Stimulated activated CD4-positive, alpha-beta T cell treated with anti-CD3 and anti-CD28 coated beads, Interleukin-1b, Interleukin-23, amount 100 ng/mL, for 48 hours (primary cell): ENCODE measurements at regions not wholly inside any gene's neighbourhood (a gene's known extent, or its start where the extent isn't known, plus 50 kb on each side); places are given as distances from the start of the nearest gene placed in this dataset.
"Not testable (repeated sequence)": the region's sequence is repeated elsewhere in the genome, so short reads cannot be mapped to it uniquely, and the experiment has no call there.

ENCODE experiments used
- DNase-seq: peaks from one replicate; pipeline ENCODE4 v3.0.0-alpha.2; 2020

- no peak for DNase-seq
Observed at GRCh38 chr3:18119866-18120265, 305.3 kb downstream of the SATB1 start.

- no peak for DNase-seq
Observed at GRCh38 chr3:18114894-18115293, 310.2 kb downstream of the SATB1 start.

GRCh38 chr3:18113417-18113816, 311.7 kb downstream of the SATB1 start:
- DNase-seq: no peak

- no peak for DNase-seq
Observed at GRCh38 chr3:18112674-18113375, 312.3 kb downstream of the SATB1 start.

- DNase-seq: no peak
Observed at GRCh38 chr3:18111796-18112232, 313.3 kb downstream of the SATB1 start.

- no peak for DNase-seq
Observed at GRCh38 chr3:18103591-18103990, 321.5 kb downstream of the SATB1 start.

- DNase-seq: no peak
Observed at GRCh38 chr3:18100121-18100520, 325.0 kb downstream of the SATB1 start.

GRCh38 chr3:18099611-18100010, 325.5 kb downstream of the SATB1 start:
- DNase-seq: peak; percentile 34

GRCh38 chr3:18098960-18099587, 326.1 kb downstream of the SATB1 start:
- DNase-seq: peak; percentile 79

- no peak for DNase-seq
Observed at GRCh38 chr3:18097989-18098388, 327.1 kb downstream of the SATB1 start.

GRCh38 chr3:18097473-18097872, 327.7 kb downstream of the SATB1 start:
- no peak for DNase-seq

- DNase-seq: no peak
Observed at GRCh38 chr3:18092726-18093125, 332.4 kb downstream of the SATB1 start.

GRCh38 chr3:18090377-18090776, 334.8 kb downstream of the SATB1 start:
- DNase-seq: no peak

- no peak for DNase-seq
Observed at GRCh38 chr3:18087988-18088387, 337.2 kb downstream of the SATB1 start.

- no peak for DNase-seq
Observed at GRCh38 chr3:18086760-18087159, 338.4 kb downstream of the SATB1 start.

- no peak for DNase-seq
Observed at GRCh38 chr3:18086078-18086477, 339.1 kb downstream of the SATB1 start.

GRCh38 chr3:18085429-18085828, 339.7 kb downstream of the SATB1 start:
- DNase-seq: no peak

GRCh38 chr3:18083273-18083590, 340.8 kb upstream of the TBC1D5 start:
- DNase-seq: not testable (repeated sequence)

- DNase-seq: no peak
Observed at GRCh38 chr3:18082551-18083272, 340.3 kb upstream of the TBC1D5 start.

- DNase-seq: no peak
Observed at GRCh38 chr3:18080198-18080689, 337.8 kb upstream of the TBC1D5 start.

- no peak for DNase-seq
Observed at GRCh38 chr3:18079739-18080138, 337.3 kb upstream of the TBC1D5 start.

GRCh38 chr3:18079062-18079461, 336.6 kb upstream of the TBC1D5 start:
- no peak for DNase-seq

- DNase-seq: no peak
Observed at GRCh38 chr3:18077128-18077840, 334.9 kb upstream of the TBC1D5 start.
